ENCODE measurements at regions not wholly inside any gene's neighbourhood (a gene's known extent, or its start where the extent isn't known, plus 50 kb on each side); places are given as distances from the start of the nearest gene placed in this dataset.

- Mint-ChIP-seq H3K4me1 (ENCODE audit: low read depth in 2 of 2) (no peaks in the 10 kb centered on the region), H3K27ac (no peak overlapping the region), H3K27me3 (no peaks in the 10 kb centered on the region), H3K36me3 (ENCODE audit: insufficient read depth) (no peaks in the 10 kb centered on the region), H3K9me3 (peaks cover 0 to 3% of the 10 kb centered on the region in 2 donors), H3K4me3 (no peak overlapping the region)
- ATAC-seq (replicated peaks) (no peak), DNase-seq (no peak)
These were observed 727.7 kb downstream of the NTRK3 start for GRCh38 chr15:87528873-87529272.

- Mint-ChIP-seq H3K27me3 (no peaks in the 10 kb centered on the region), H3K4me1 (ENCODE audit: low read depth in 2 of 2) (no peaks in the 10 kb centered on the region), H3K4me3 (no peak overlapping the region), H3K9me3 (no peaks in the 10 kb centered on the region), H3K36me3 (ENCODE audit: insufficient read depth) (no peaks in the 10 kb centered on the region), H3K27ac (no peak overlapping the region)
- DNase-seq (no peak), ATAC-seq (replicated peaks) (no peak)
These were observed 728.7 kb downstream of the NTRK3 start for GRCh38 chr15:87527875-87528274.

- H3K27ac Mint-ChIP-seq: no peak overlapping the region
- no peak for ATAC-seq (replicated peaks)
- no peaks in the 10 kb centered on the region for H3K27me3 Mint-ChIP-seq
- no peaks in the 10 kb centered on the region for H3K36me3 Mint-ChIP-seq (ENCODE audit: insufficient read depth)
- DNase-seq: no peak
- H3K4me1 Mint-ChIP-seq (ENCODE audit: low read depth in 2 of 2): no peaks in the 10 kb centered on the region
- H3K4me3 Mint-ChIP-seq: no peak overlapping the region
- no peaks in the 10 kb centered on the region for H3K9me3 Mint-ChIP-seq
These were observed 729.1 kb downstream of the NTRK3 start for GRCh38 chr15:87527416-87527815.

- H3K4me3 Mint-ChIP-seq: no peak overlapping the region
- no peaks in the 10 kb centered on the region for H3K4me1 Mint-ChIP-seq (ENCODE audit: low read depth in 2 of 2)
- H3K27ac Mint-ChIP-seq: no peak overlapping the region
- no peaks in the 10 kb centered on the region for H3K9me3 Mint-ChIP-seq
- H3K27me3 Mint-ChIP-seq: no peaks in the 10 kb centered on the region
- ATAC-seq (replicated peaks) (no peak), DNase-seq (no peak)
- H3K36me3 Mint-ChIP-seq (ENCODE audit: insufficient read depth): no peaks in the 10 kb centered on the region
These were observed 733.0 kb downstream of the NTRK3 start for GRCh38 chr15:87523516-87523915.

- DNase-seq (no peak), ATAC-seq (replicated peaks) (no peak)
- H3K27me3 Mint-ChIP-seq: peaks cover 0 to under 1% of the 10 kb centered on the region in 2 donors
- no peaks in the 10 kb centered on the region for H3K4me1 Mint-ChIP-seq (ENCODE audit: low read depth in 2 of 2)
- no peaks in the 10 kb centered on the region for H3K36me3 Mint-ChIP-seq (ENCODE audit: insufficient read depth)
- no peak overlapping the region for H3K27ac Mint-ChIP-seq
- no peaks in the 10 kb centered on the region for H3K9me3 Mint-ChIP-seq
- H3K4me3 Mint-ChIP-seq: no peak overlapping the region
These were observed 733.5 kb downstream of the NTRK3 start for GRCh38 chr15:87522997-87523396.

GRCh38 chr15:87518957-87519356 lies 737.6 kb downstream of the NTRK3 start:
- no peaks in the 10 kb centered on the region for H3K9me3 Mint-ChIP-seq

GRCh38 chr15:87508086-87508485 lies 748.5 kb downstream of the NTRK3 start:
- ATAC-seq (replicated peaks) (no peak), DNase-seq (no peak)
- Mint-ChIP-seq H3K27ac (no peak overlapping the region), H3K4me1 (ENCODE audit: low read depth in 2 of 2) (no peaks in the 10 kb centered on the region), H3K9me3 (no peaks in the 10 kb centered on the region), H3K4me3 (no peak overlapping the region), H3K36me3 (ENCODE audit: insufficient read depth) (no peaks in the 10 kb centered on the region), H3K27me3 (peaks cover 0 to 13% of the 10 kb centered on the region in 2 donors)

More at GRCh38 chr15:87518957-87519356, 737.6 kb downstream of the NTRK3 start:
- H3K27ac Mint-ChIP-seq: no peak overlapping the region
- H3K4me1 Mint-ChIP-seq (ENCODE audit: low read depth in 2 of 2): no peaks in the 10 kb centered on the region
- DNase-seq (no peak), ATAC-seq (replicated peaks) (no peak)
- H3K27me3 Mint-ChIP-seq: peaks cover 0 to 5% of the 10 kb centered on the region in 2 donors
- H3K4me3 Mint-ChIP-seq: no peak overlapping the region
- no peaks in the 10 kb centered on the region for H3K36me3 Mint-ChIP-seq (ENCODE audit: insufficient read depth)

GRCh38 chr15:87502173-87502572 lies 754.4 kb downstream of the NTRK3 start:
- H3K4me3 Mint-ChIP-seq: no peak overlapping the region
- no peaks in the 10 kb centered on the region for H3K9me3 Mint-ChIP-seq
- H3K27me3 Mint-ChIP-seq: no peaks in the 10 kb centered on the region
- DNase-seq: no peak
- no peaks in the 10 kb centered on the region for H3K36me3 Mint-ChIP-seq (ENCODE audit: insufficient read depth)
- H3K27ac Mint-ChIP-seq: no peak overlapping the region
- no peaks in the 10 kb centered on the region for H3K4me1 Mint-ChIP-seq (ENCODE audit: low read depth in 2 of 2)
- ATAC-seq (replicated peaks): no peak

GRCh38 chr15:87500240-87500639 lies 756.3 kb downstream of the NTRK3 start:
- H3K27me3 Mint-ChIP-seq: peaks cover 0 to 9% of the 10 kb centered on the region in 2 donors
- no peak overlapping the region for H3K4me3 Mint-ChIP-seq
- H3K36me3 Mint-ChIP-seq (ENCODE audit: insufficient read depth): no peaks in the 10 kb centered on the region
- peaks cover 0 to 1% of the 10 kb centered on the region in 2 donors for H3K9me3 Mint-ChIP-seq
- no peak for ATAC-seq (replicated peaks)
- no peak for DNase-seq
- H3K27ac Mint-ChIP-seq: no peak overlapping the region
- no peaks in the 10 kb centered on the region for H3K4me1 Mint-ChIP-seq (ENCODE audit: low read depth in 2 of 2)

- peaks cover 0 to 9% of the 10 kb centered on the region in 2 donors for H3K27me3 Mint-ChIP-seq
These were observed 758.0 kb downstream of the NTRK3 start for GRCh38 chr15:87498560-87498959.

GRCh38 chr15:87496795-87497194 lies 759.7 kb downstream of the NTRK3 start:
- DNase-seq (no peak), ATAC-seq (replicated peaks) (no peak)
- Mint-ChIP-seq H3K36me3 (ENCODE audit: insufficient read depth) (no peaks in the 10 kb centered on the region), H3K4me1 (ENCODE audit: low read depth in 2 of 2) (no peaks in the 10 kb centered on the region), H3K27me3 (peaks cover 0 to 9% of the 10 kb centered on the region in 2 donors), H3K27ac (no peak overlapping the region), H3K4me3 (no peak overlapping the region), H3K9me3 (peaks cover 0 to 2% of the 10 kb centered on the region in 2 donors)

More at GRCh38 chr15:87498560-87498959, 758.0 kb downstream of the NTRK3 start:
- ATAC-seq (replicated peaks) (no peak), DNase-seq (no peak)
- no peak overlapping the region for H3K27ac Mint-ChIP-seq
- H3K9me3 Mint-ChIP-seq: peaks cover 0 to 2% of the 10 kb centered on the region in 2 donors
- no peaks in the 10 kb centered on the region for H3K36me3 Mint-ChIP-seq (ENCODE audit: insufficient read depth)
- no peaks in the 10 kb centered on the region for H3K4me1 Mint-ChIP-seq (ENCODE audit: low read depth in 2 of 2)
- H3K4me3 Mint-ChIP-seq: no peak overlapping the region

GRCh38 chr15:87496109-87496508 lies 760.4 kb downstream of the NTRK3 start:
- H3K27me3 Mint-ChIP-seq: peaks cover 0 to 9% of the 10 kb centered on the region in 2 donors
- ATAC-seq (replicated peaks): no peak
- no peaks in the 10 kb centered on the region for H3K4me1 Mint-ChIP-seq (ENCODE audit: low read depth in 2 of 2)
- no peak overlapping the region for H3K4me3 Mint-ChIP-seq
- no peak overlapping the region for H3K27ac Mint-ChIP-seq
- H3K36me3 Mint-ChIP-seq (ENCODE audit: insufficient read depth): no peaks in the 10 kb centered on the region
- H3K9me3 Mint-ChIP-seq: peaks cover 0 to 2% of the 10 kb centered on the region in 2 donors
- DNase-seq: no peak

- Mint-ChIP-seq H3K9me3 (peaks cover 0 to 5% of the 10 kb centered on the region in 2 donors), H3K27ac (no peak overlapping the region), H3K4me3 (no peak overlapping the region), H3K4me1 (ENCODE audit: low read depth in 2 of 2) (no peaks in the 10 kb centered on the region), H3K27me3 (peaks cover 4 to 15% of the 10 kb centered on the region in 2 donors), H3K36me3 (ENCODE audit: insufficient read depth) (no peaks in the 10 kb centered on the region)
- DNase-seq: no peak
- ATAC-seq (replicated peaks): no peak
These were observed 762.7 kb downstream of the NTRK3 start for GRCh38 chr15:87493803-87494202.

GRCh38 chr15:87492321-87492720 lies 764.2 kb downstream of the NTRK3 start:
- H3K27ac Mint-ChIP-seq: no peak overlapping the region
- DNase-seq: no peak
- H3K4me3 Mint-ChIP-seq: no peak overlapping the region
- H3K36me3 Mint-ChIP-seq (ENCODE audit: insufficient read depth): no peaks in the 10 kb centered on the region
- no peak for ATAC-seq (replicated peaks)
- H3K27me3 Mint-ChIP-seq: peaks cover 4 to 23% of the 10 kb centered on the region in 2 donors
- peaks cover 0 to 5% of the 10 kb centered on the region in 2 donors for H3K9me3 Mint-ChIP-seq
- H3K4me1 Mint-ChIP-seq (ENCODE audit: low read depth in 2 of 2): no peaks in the 10 kb centered on the region

GRCh38 chr15:87490666-87491065 lies 765.9 kb downstream of the NTRK3 start:
- Mint-ChIP-seq H3K4me1 (ENCODE audit: low read depth in 2 of 2) (no peaks in the 10 kb centered on the region), H3K27me3 (peaks cover 4 to 16% of the 10 kb centered on the region in 2 donors), H3K36me3 (ENCODE audit: insufficient read depth) (peaks cover 3% of the 10 kb centered on the region), H3K4me3 (no peak overlapping the region), H3K27ac (no peak overlapping the region), H3K9me3 (peaks cover 0 to 5% of the 10 kb centered on the region in 2 donors)
- ATAC-seq (replicated peaks) (no peak), DNase-seq (no peak)

All from effector memory CD8-positive, alpha-beta T cell (primary cell).